CD4-positive, alpha-beta T cell treated with Interleukin-2 at 100 ng/mL for 4 hours (primary cell): ENCODE measurements at regions not wholly inside any gene's neighbourhood (a gene's known extent, or its start where the extent isn't known, plus 50 kb on each side); places are given as distances from the start of the nearest gene placed in this dataset.

ENCODE experiments used
- DNase-seq: peaks from one replicate; pipeline ENCODE4 v3.0.0-alpha.2; 2020; ENCODE audit warnings: low spot score

GRCh38 chr2:146227152-146228019 is 1617.4 kb upstream of the ACVR2A start:
- DNase-seq = no peak

- no peak for DNase-seq
Measured at GRCh38 chr2:146226077-146226476, 1618.8 kb upstream of the ACVR2A start.

- no peak for DNase-seq
Measured at GRCh38 chr2:146221826-146222225, 1623.0 kb upstream of the ACVR2A start.

- no peak for DNase-seq
Measured at GRCh38 chr2:146220957-146221356, 1623.9 kb upstream of the ACVR2A start.

GRCh38 chr2:146214394-146214929 is 1630.4 kb upstream of the ACVR2A start:
- DNase-seq = no peak

- DNase-seq = no peak
Measured at GRCh38 chr2:146213674-146214073, 1631.2 kb upstream of the ACVR2A start.

- no peak for DNase-seq
Measured at GRCh38 chr2:146212602-146213001, 1632.2 kb upstream of the ACVR2A start.

- no peak for DNase-seq
Measured at GRCh38 chr2:146209842-146210275, 1635.0 kb upstream of the ACVR2A start.

- no peak for DNase-seq
Measured at GRCh38 chr2:146207901-146208300, 1636.9 kb upstream of the ACVR2A start.

- no peak for DNase-seq
Measured at GRCh38 chr2:146207417-146207816, 1637.4 kb upstream of the ACVR2A start.

GRCh38 chr2:146203064-146203624 is 1641.7 kb upstream of the ACVR2A start:
- DNase-seq = no peak

GRCh38 chr2:146193619-146194018 is 1651.2 kb upstream of the ACVR2A start:
- no peak for DNase-seq

GRCh38 chr2:146189541-146189940 is 1655.3 kb upstream of the ACVR2A start:
- DNase-seq = no peak

GRCh38 chr2:146173934-146174333 is 1654.0 kb upstream of the ZEB2 start:
- no peak for DNase-seq

GRCh38 chr2:146161256-146161882 is 1641.5 kb upstream of the ZEB2 start:
- no peak for DNase-seq

GRCh38 chr2:146158072-146158674 is 1638.3 kb upstream of the ZEB2 start:
- DNase-seq = no peak

- DNase-seq = no peak
Measured at GRCh38 chr2:146147448-146148012, 1627.6 kb upstream of the ZEB2 start.

GRCh38 chr2:146143971-146144370 is 1624.1 kb upstream of the ZEB2 start:
- DNase-seq = no peak

GRCh38 chr2:146138820-146139219 is 1618.9 kb upstream of the ZEB2 start:
- no peak for DNase-seq

- DNase-seq = no peak
Measured at GRCh38 chr2:146135245-146135644, 1615.3 kb upstream of the ZEB2 start.

GRCh38 chr2:146131785-146132184 is 1611.9 kb upstream of the ZEB2 start:
- DNase-seq = no peak

GRCh38 chr2:146131048-146131447 is 1611.1 kb upstream of the ZEB2 start:
- no peak for DNase-seq
